Right lobe of liver (tissue), 6 donors: ENCODE measurements at regions not wholly inside any gene's neighbourhood (a gene's known extent, or its start where the extent isn't known, plus 50 kb on each side); places are given as distances from the start of the nearest gene placed in this dataset.

Experiments used
- ATAC-seq, 4 donors: fragments of 200-7000 bp; cut with Tn5 transposase; one replicate each; pipeline ENCODE4 v1.9.1; 2020; ENCODE audit warnings: mild to moderate bottlenecking in 4 of 4, moderate library complexity in 4 of 4
- DNase-seq, 3 donors: peaks; one replicate each; pipeline ENCODE4 v3.0.0-alpha.2; 2020
- H3K27ac ChIP-seq, 3 donors: fragments of 200-600 bp; one replicate each; pipeline ENCODE4 v1.8.0; 2022
- H3K27me3 ChIP-seq, 2 donors: fragments of 200-600 bp; one replicate each; pipeline ENCODE4 v1.8.0; 2022
- H3K36me3 ChIP-seq, 4 donors: fragments of 200-600 bp; sonication (generic) in 1 of 4; one replicate each; pipeline versions ENCODE4 v1.5.1 to v1.8.0; 2017 to 2022; ENCODE audit warnings: control low read depth in 1 of 4
- H3K4me1 ChIP-seq, 4 donors: fragments of 200-600 bp; sonication (generic) in 1 of 4; one replicate each; pipeline versions ENCODE4 v1.5.1 to v1.8.0; 2017 to 2022; ENCODE audit warnings: control low read depth in 1 of 4
- H3K4me3 ChIP-seq, 3 donors: fragments of 200-600 bp; one replicate each; pipeline ENCODE4 v1.8.0; 2022
- H3K9me3 ChIP-seq, 4 donors: fragments of 200-600 bp; sonication (generic) in 1 of 4; one replicate each; pipeline versions ENCODE4 v1.5.1 to v1.8.0; 2017 to 2022; ENCODE audit warnings: control low read depth in 1 of 4
- POLR2A ChIP-seq: fragments of 450-650 bp; IDR thresholded peaks from one replicate; pipeline ENCODE4 v1.6.1; 2017; ENCODE audit warnings: antibody characterized with exemption, mild to moderate bottlenecking
- WGBS: methylation state at CpG from one replicate; pipeline ENCODE4 v1.1.6; 2018; ENCODE audit warnings: low coverage, low lambda C conversion rate; ENCODE audit not compliant: insufficient coverage; ENCODE audit errors: missing lambda C conversion rate; 5-methylcytosine and 5-hydroxymethylcytosine counted together
- intact Hi-C, 2 donors: fragments of 100-400 bp; cut with DNase I; formaldehyde crosslinking; loops; one replicate each; pipeline versions ENCODE4 v1.11.2 to v1.14.1; 2022
- TF ChIP-seq, protein P1 (sequence below), 4 donors: fragments of 200-600 bp in 3 of 4; fragments of 450-650 bp in 1 of 4; IDR thresholded peaks; one replicate each; pipeline versions ENCODE4 v1.5.1 to v1.8.0; 2016 to 2022; ENCODE audit warnings: antibody characterized with exemption in 4 of 4, mild to moderate bottlenecking in 2 of 4
- donor health status: DM: no; HTN: yes; CAD: no.
- donor health status: DM: no; HTN: no; CAD: no.
- donor health status: DM: no; HTN: no; CAD: no.
- donor health status: DM: no; HTN: yes; CAD: no.
- donor health status: DM: no; HTN: yes; CAD: no.

DNA sequence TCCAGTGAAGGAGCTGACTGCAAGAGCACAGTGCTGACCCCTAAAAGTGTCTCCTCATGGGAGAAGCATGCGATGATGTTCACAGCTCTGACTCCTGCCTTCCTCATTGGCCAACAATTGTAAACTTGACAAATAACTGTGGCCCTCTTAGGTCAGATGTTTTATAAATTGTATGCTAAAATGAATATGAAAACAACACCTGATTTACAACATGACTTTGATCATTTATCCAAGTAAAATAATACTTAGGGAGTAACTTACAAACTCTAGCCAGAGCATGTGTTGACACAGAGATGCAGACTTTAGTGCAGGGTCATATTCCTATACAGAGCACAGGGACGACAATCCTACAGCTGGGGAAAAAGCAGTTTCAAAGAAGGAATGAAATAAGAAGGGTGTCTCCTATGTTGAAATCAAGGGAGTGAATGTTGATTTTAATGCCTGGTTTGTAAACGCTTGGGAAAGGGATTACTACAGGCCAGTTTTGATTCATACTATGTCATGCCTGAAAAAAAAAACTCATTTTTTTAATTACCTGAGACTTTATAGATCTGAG, 391.4 kb upstream of the AKR1E2 start:
- Histone ChIP-seq H3K27me3 (no peaks in the 10 kb centered on the region), H3K27ac (no peak overlapping the region), H3K36me3 (no peaks in the 10 kb centered on the region), H3K4me1 (no peaks in the 10 kb centered on the region), H3K9me3 (no peaks in the 10 kb centered on the region), H3K4me3 (no peak overlapping the region)
- DNase-seq (no peak), ATAC-seq (no peak)
- intact Hi-C loops = no loop called here
- TF ChIP-seq, protein P1, sequence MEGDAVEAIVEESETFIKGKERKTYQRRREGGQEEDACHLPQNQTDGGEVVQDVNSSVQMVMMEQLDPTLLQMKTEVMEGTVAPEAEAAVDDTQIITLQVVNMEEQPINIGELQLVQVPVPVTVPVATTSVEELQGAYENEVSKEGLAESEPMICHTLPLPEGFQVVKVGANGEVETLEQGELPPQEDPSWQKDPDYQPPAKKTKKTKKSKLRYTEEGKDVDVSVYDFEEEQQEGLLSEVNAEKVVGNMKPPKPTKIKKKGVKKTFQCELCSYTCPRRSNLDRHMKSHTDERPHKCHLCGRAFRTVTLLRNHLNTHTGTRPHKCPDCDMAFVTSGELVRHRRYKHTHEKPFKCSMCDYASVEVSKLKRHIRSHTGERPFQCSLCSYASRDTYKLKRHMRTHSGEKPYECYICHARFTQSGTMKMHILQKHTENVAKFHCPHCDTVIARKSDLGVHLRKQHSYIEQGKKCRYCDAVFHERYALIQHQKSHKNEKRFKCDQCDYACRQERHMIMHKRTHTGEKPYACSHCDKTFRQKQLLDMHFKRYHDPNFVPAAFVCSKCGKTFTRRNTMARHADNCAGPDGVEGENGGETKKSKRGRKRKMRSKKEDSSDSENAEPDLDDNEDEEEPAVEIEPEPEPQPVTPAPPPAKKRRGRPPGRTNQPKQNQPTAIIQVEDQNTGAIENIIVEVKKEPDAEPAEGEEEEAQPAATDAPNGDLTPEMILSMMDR (IDR thresholded peaks at IDR 0.05) = no peak
- no peak for TF ChIP-seq POLR2A
- WGBS = 63% methylated on average over 3 of the region's 3 CpGs

- WGBS = 93% methylated on average over 3 of the region's 3 CpGs
- Histone ChIP-seq H3K36me3 (no peaks in the 10 kb centered on the region), H3K27ac (no peak overlapping the region), H3K27me3 (no peaks in the 10 kb centered on the region), H3K4me1 (no peaks in the 10 kb centered on the region), H3K9me3 (no peaks in the 10 kb centered on the region), H3K4me3 (no peak overlapping the region)
- no peak for DNase-seq
- ATAC-seq = no peak
- TF ChIP-seq POLR2A = no peak
- TF ChIP-seq, protein P1 (IDR thresholded peaks at IDR 0.05) = no peak
- intact Hi-C loops = no loop called here
Measured at GRCh38 chr10:4434105-4434504, 391.9 kb upstream of the AKR1E2 start.

DNA sequence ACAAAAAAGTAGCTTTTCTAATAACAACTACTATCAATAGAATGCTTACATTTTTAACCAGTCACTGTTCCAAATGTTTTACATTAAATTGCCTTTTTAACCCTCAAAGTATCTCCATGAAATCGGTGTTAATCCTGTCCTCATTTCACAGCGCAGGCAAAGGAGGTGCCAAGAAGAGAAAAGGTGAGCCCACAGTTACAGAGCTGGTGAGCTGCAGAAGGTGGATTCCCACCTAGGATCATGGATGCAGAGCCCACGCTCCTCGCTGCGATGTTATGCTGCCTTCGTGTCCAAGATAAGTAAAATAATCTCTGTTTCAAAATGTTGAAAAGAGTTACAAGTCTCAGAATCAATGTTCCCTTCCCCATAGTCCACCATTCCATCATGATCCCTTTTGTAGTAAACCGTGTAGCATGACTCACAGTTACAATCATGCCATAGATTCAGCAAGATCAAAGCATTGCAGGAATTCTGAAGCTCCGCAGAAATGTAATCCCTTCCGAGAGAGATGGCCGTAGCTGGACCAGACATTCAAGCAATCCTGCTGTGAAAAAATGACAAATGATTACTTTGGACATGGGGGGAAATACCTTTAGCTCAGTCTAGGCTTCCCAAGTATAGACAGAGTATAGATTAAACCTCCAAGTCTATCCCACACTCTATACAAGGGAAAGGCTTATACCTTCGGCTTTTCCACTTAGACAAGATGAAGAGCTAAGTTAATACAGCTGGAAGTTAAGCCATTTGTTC, 394.7 kb upstream of the AKR1E2 start:
- H3K4me1 ChIP-seq = no peaks in the 10 kb centered on the region
- H3K4me3 ChIP-seq = no peak overlapping the region
- no peak overlapping the region for H3K27ac ChIP-seq
- no peak for TF ChIP-seq POLR2A
- TF ChIP-seq, protein P1 (IDR thresholded peaks at IDR 0.05) = no peak
- WGBS = 71% methylated on average over 8 of the region's 11 CpGs
- H3K27me3 ChIP-seq = no peaks in the 10 kb centered on the region
- no peak for DNase-seq
- H3K36me3 ChIP-seq = no peaks in the 10 kb centered on the region
- intact Hi-C loops = no loop called here
- no peaks in the 10 kb centered on the region for H3K9me3 ChIP-seq
- no peak for ATAC-seq

DNA sequence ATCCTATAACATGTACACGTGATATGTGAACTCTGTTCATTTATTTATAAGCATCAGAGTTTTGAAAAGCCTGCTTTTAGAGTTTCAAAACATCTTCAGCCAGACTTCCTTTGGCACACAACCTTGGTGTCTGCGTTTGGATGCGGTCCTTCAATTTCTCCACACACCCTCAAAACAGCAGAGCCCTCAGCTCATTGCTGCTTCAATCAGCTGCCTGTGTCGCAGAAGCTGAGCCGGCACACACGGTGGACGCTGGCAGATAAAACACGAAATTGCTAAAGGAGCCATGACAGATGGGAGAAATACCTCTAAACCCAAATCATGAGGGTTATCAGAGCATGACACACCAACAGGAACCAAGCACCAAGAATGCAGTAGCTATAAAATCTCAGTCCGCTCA, 396.4 kb upstream of the AKR1E2 start:
- H3K4me3 ChIP-seq = no peak overlapping the region
- TF ChIP-seq, protein P1 (IDR thresholded peaks at IDR 0.05) = no peak
- no peak for DNase-seq
- ATAC-seq = no peak
- H3K27ac ChIP-seq = no peak overlapping the region
- intact Hi-C loops = no loop called here
- H3K4me1 ChIP-seq = no peaks in the 10 kb centered on the region
- no peaks in the 10 kb centered on the region for H3K9me3 ChIP-seq
- no peaks in the 10 kb centered on the region for H3K27me3 ChIP-seq
- no peaks in the 10 kb centered on the region for H3K36me3 ChIP-seq
- WGBS = 50% methylated on average over 9 of the region's 9 CpGs
